T-cell (primary cell): ENCODE measurements at regions not wholly inside any gene's neighbourhood (a gene's known extent, or its start where the extent isn't known, plus 50 kb on each side); places are given as distances from the start of the nearest gene placed in this dataset.

Experiments used
- ATAC-seq, 4 experiments: fragments of 200-7000 bp in 3 of 4; fragments of 150-1000 bp in 1 of 4; cut with Tn5 transposase; replicated peaks in 1 of 4; 1 replicate in 3 of 4; 2 replicates in 1 of 4; pipeline ENCODE4 v1.10.0; 2021; ENCODE audit warnings: moderate library complexity in 3 of 4, mild to moderate bottlenecking in 2 of 4, moderate number of reproducible peaks in 1 of 4
- CTCF ChIA-PET, 2 donors: fragments of 300-600 bp; sonication (Branson Sonifier 250); formaldehyde crosslinking; loops; one replicate each; lab custom pipeline; 2022; ENCODE audit warnings: antibody characterized with exemption in 2 of 2; lab: Charles Lee
- POLR2A ChIA-PET, 2 donors: fragments of 300-600 bp; sonication (Branson Sonifier 250); formaldehyde crosslinking; loops; one replicate each; lab custom pipeline; 2022; ENCODE audit warnings: antibody characterized with exemption in 2 of 2; lab: Charles Lee
- DNase-seq, 35 experiments: peaks; one replicate each; pipeline versions ENCODE4 v3.0.0 to v3.0.0-alpha.2; 2013 to 2023
- H3K27ac ChIP-seq: one replicate; pipeline ENCODE4 v1.5.1; 2013; ENCODE audit warnings: low read length
- H3K27me3 ChIP-seq, 2 experiments: replicated peaks in 1 of 2; 1 replicate in 1 of 2; 2 replicates in 1 of 2; pipeline versions ENCODE4 v1.6.1 to v1.7.0; 2013; ENCODE audit warnings: low read length in 1 of 2, mixed read lengths in 1 of 2; ENCODE audit not compliant: control insufficient read depth in 2 of 2, insufficient read depth in 2 of 2; ENCODE audit errors: extremely low read depth in 1 of 2
- H3K36me3 ChIP-seq, 2 donors: 1 replicate in 1 of 2; 2 replicates in 1 of 2; pipeline versions ENCODE4 v1.6.1 to v1.7.0; 2013; ENCODE audit warnings: low read length in 1 of 2; ENCODE audit not compliant: control insufficient read depth in 2 of 2, insufficient read depth in 1 of 2; ENCODE audit errors: extremely low read depth in 1 of 2
- H3K4me1 ChIP-seq, 2 experiments: 1 replicate in 1 of 2; 2 replicates in 1 of 2; pipeline versions ENCODE4 v1.6.1 to v1.7.0; 2013; ENCODE audit warnings: low read length in 2 of 2, mixed read lengths in 1 of 2; ENCODE audit not compliant: insufficient read depth in 2 of 2, control insufficient read depth in 1 of 2; ENCODE audit errors: extremely low read depth in 1 of 2
- H3K4me3 ChIP-seq, 2 donors: 1 replicate in 1 of 2; 2 replicates in 1 of 2; pipeline versions ENCODE4 v1.5.1 to v1.7.0; 2013; ENCODE audit warnings: mild to moderate bottlenecking in 2 of 2, low read length in 1 of 2, moderate library complexity in 1 of 2; ENCODE audit not compliant: control insufficient read depth in 1 of 2; ENCODE audit errors: extremely low read depth in 1 of 2
- H3K9me3 ChIP-seq: 2 replicates; pipeline ENCODE4 v1.7.0; 2013
- H3K27ac Mint-ChIP-seq, 2 donors: one replicate each; pipeline ENCODE4 v1.8.0; 2020 to 2021; ENCODE audit warnings: mild to moderate bottlenecking in 2 of 2, mixed read lengths in 2 of 2
- H3K27me3 Mint-ChIP-seq, 2 donors: one replicate each; pipeline ENCODE4 v1.8.0; 2021 to 2022; ENCODE audit warnings: mixed read lengths in 2 of 2
- H3K36me3 Mint-ChIP-seq: one replicate; pipeline ENCODE4 v1.8.0; 2021; ENCODE audit warnings: mixed read lengths
- H3K4me1 Mint-ChIP-seq, 3 donors: one replicate each; pipeline ENCODE4 v1.8.0; 2020 to 2022; ENCODE audit warnings: mixed read lengths in 3 of 3, mild to moderate bottlenecking in 1 of 3
- H3K4me3 Mint-ChIP-seq, 3 donors: one replicate each; pipeline ENCODE4 v1.8.0; 2020 to 2022; ENCODE audit warnings: mild to moderate bottlenecking in 3 of 3, mixed read lengths in 3 of 3, moderate library complexity in 3 of 3
- H3K9me3 Mint-ChIP-seq, 3 donors: one replicate each; pipeline ENCODE4 v1.8.0; 2020 to 2022; ENCODE audit warnings: mixed read lengths in 3 of 3
- WGBS: methylation state at CpG from one replicate; pipeline ENCODE4 v1.1.5; 2013; ENCODE audit warnings: missing lambda C conversion rate; ENCODE audit not compliant: insufficient coverage; 5-methylcytosine and 5-hydroxymethylcytosine counted together

GRCh38 chr19:32219392-32219791, 126.0 kb upstream of the ZNF507 start:
- H3K4me3 Mint-ChIP-seq: no peak overlapping the region
- H3K36me3 ChIP-seq: no peaks in the 10 kb centered on the region
- ChIA-PET CTCF (no interaction called here), POLR2A (no interaction called here)
- ATAC-seq (no peak), DNase-seq (no peak)
- H3K9me3 ChIP-seq: no peaks in the 10 kb centered on the region
- H3K27ac Mint-ChIP-seq: no peak overlapping the region
- H3K4me3 ChIP-seq: no peak overlapping the region
- H3K36me3 Mint-ChIP-seq: no peaks in the 10 kb centered on the region
- no CpG with 5 or more reads among the region's 3 CpGs for WGBS
- peaks cover 0 to 44% of the 10 kb centered on the region in 2 experiments for H3K27me3 ChIP-seq
- peaks cover 4 to 11% of the 10 kb centered on the region in 2 experiments for H3K4me1 ChIP-seq
- H3K27ac ChIP-seq: no peak overlapping the region
- no peaks in the 10 kb centered on the region for H3K9me3 Mint-ChIP-seq
- peaks cover 36 to 38% of the 10 kb centered on the region in 2 donors for H3K27me3 Mint-ChIP-seq
- peaks cover 6 to 11% (median 10%) of the 10 kb centered on the region in 3 donors for H3K4me1 Mint-ChIP-seq

- no peak overlapping the region for H3K4me3 ChIP-seq
- no peaks in the 10 kb centered on the region for H3K36me3 Mint-ChIP-seq
- CTCF ChIA-PET: interaction anchor here in 1 of 2 donors (0.7 kb wide), 1 partner anchor 26 kb away, joined by 3 read pairs; no protein-coding TSS in a partner anchor
- H3K4me1 ChIP-seq: peaks cover 5 to 13% of the 10 kb centered on the region in 2 experiments
- ATAC-seq (no peak), DNase-seq (no peak)
- H3K9me3 ChIP-seq: no peaks in the 10 kb centered on the region
- peaks cover 41 to 42% of the 10 kb centered on the region in 2 donors for H3K27me3 Mint-ChIP-seq
- no peaks in the 10 kb centered on the region for H3K36me3 ChIP-seq
- H3K27me3 ChIP-seq: peaks cover 2 to 45% of the 10 kb centered on the region in 2 experiments
- POLR2A ChIA-PET: no interaction called here
- H3K9me3 Mint-ChIP-seq: no peaks in the 10 kb centered on the region
- WGBS: 75% methylated on average over 3 of the region's 4 CpGs
- no peak overlapping the region for H3K27ac ChIP-seq
- H3K4me1 Mint-ChIP-seq: peaks cover 12 to 16% (median 15%) of the 10 kb centered on the region in 3 donors
- H3K27ac Mint-ChIP-seq: no peak overlapping the region
- H3K4me3 Mint-ChIP-seq: no peak overlapping the region
These were observed 125.4 kb upstream of the ZNF507 start for GRCh38 chr19:32219881-32220472.

- CTCF ChIA-PET: interaction anchor here in 1 of 2 donors (0.7 kb wide), 1 partner anchor 27 kb away, joined by 3 read pairs; no protein-coding TSS in a partner anchor
- 50% methylated on average over 2 of the region's 8 CpGs for WGBS
- no peak overlapping the region for H3K4me3 Mint-ChIP-seq
- H3K9me3 Mint-ChIP-seq: no peaks in the 10 kb centered on the region
- no peak overlapping the region for H3K4me3 ChIP-seq
- DNase-seq (no peak), ATAC-seq (no peak)
- H3K36me3 ChIP-seq: no peaks in the 10 kb centered on the region
- peaks cover 2 to 51% of the 10 kb centered on the region in 2 experiments for H3K27me3 ChIP-seq
- H3K27ac Mint-ChIP-seq: no peak overlapping the region
- H3K36me3 Mint-ChIP-seq: no peaks in the 10 kb centered on the region
- POLR2A ChIA-PET: no interaction called here
- H3K4me1 Mint-ChIP-seq: peaks cover 13 to 17% (median 15%) of the 10 kb centered on the region in 3 donors
- H3K27ac ChIP-seq: no peak overlapping the region
- peaks cover 5 to 13% of the 10 kb centered on the region in 2 experiments for H3K4me1 ChIP-seq
- H3K27me3 Mint-ChIP-seq: peaks cover 38 to 47% of the 10 kb centered on the region in 2 donors
- no peaks in the 10 kb centered on the region for H3K9me3 ChIP-seq
These were observed 124.5 kb upstream of the ZNF507 start for GRCh38 chr19:32220951-32221350.

GRCh38 chr19:32222556-32222955, 122.9 kb upstream of the ZNF507 start:
- peaks cover 2 to 53% of the 10 kb centered on the region in 2 experiments for H3K27me3 ChIP-seq
- ATAC-seq (no peak), DNase-seq (no peak)
- WGBS: 17% methylated on average over 3 of the region's 4 CpGs
- Mint-ChIP-seq H3K9me3 (no peaks in the 10 kb centered on the region), H3K4me1 (peaks cover 13 to 17% (median 15%) of the 10 kb centered on the region in 3 donors), H3K4me3 (peak overlapping the region in 1 of 3 donors; percentile 75), H3K27me3 (peaks cover 36 to 56% of the 10 kb centered on the region in 2 donors), H3K27ac (no peak overlapping the region), H3K36me3 (no peaks in the 10 kb centered on the region)
- H3K27ac ChIP-seq: no peak overlapping the region
- peaks cover 5 to 13% of the 10 kb centered on the region in 2 experiments for H3K4me1 ChIP-seq
- no peaks in the 10 kb centered on the region for H3K9me3 ChIP-seq
- POLR2A ChIA-PET: no interaction called here
- no peak overlapping the region for H3K4me3 ChIP-seq
- CTCF ChIA-PET: interaction anchor here in 1 of 2 donors (0.6 to 0.9 kb wide), 4 partner anchors 62 to 1571 kb away, joined by 3 to 7 read pairs (median 4); no protein-coding TSS in a partner anchor
- no peaks in the 10 kb centered on the region for H3K36me3 ChIP-seq

GRCh38 chr19:32223106-32223505, 122.3 kb upstream of the ZNF507 start:
- H3K4me3 Mint-ChIP-seq: peak overlapping the region in 1 of 3 donors; percentile 75
- ChIA-PET POLR2A (no interaction called here), CTCF (interaction anchor here (0.6 to 1.9 kb wide), 5 partner anchors 62 to 1556 kb away, joined by 3 to 11 read pairs (median 5); no protein-coding TSS in a partner anchor)
- H3K27me3 ChIP-seq: peaks cover 2 to 57% of the 10 kb centered on the region in 2 experiments
- H3K9me3 Mint-ChIP-seq: no peaks in the 10 kb centered on the region
- peaks cover 13 to 17% (median 15%) of the 10 kb centered on the region in 3 donors for H3K4me1 Mint-ChIP-seq
- no peaks in the 10 kb centered on the region for H3K36me3 ChIP-seq
- peaks cover 5 to 13% of the 10 kb centered on the region in 2 experiments for H3K4me1 ChIP-seq
- no peak overlapping the region for H3K27ac ChIP-seq
- no peaks in the 10 kb centered on the region for H3K36me3 Mint-ChIP-seq
- no CpG with 5 or more reads among the region's 1 CpG for WGBS
- ATAC-seq (no peak), DNase-seq (no peak)
- H3K27ac Mint-ChIP-seq: no peak overlapping the region
- peaks cover 36 to 59% of the 10 kb centered on the region in 2 donors for H3K27me3 Mint-ChIP-seq
- H3K4me3 ChIP-seq: no peak overlapping the region
- no peaks in the 10 kb centered on the region for H3K9me3 ChIP-seq

- H3K36me3 Mint-ChIP-seq: no peaks in the 10 kb centered on the region
- H3K4me3 ChIP-seq: peak overlapping the region in 1 of 2 donors; percentile 67
- ChIA-PET CTCF (interaction anchor here (0.6 to 2.1 kb wide), 18 partner anchors 22 to 1562 kb away, joined by 3 to 13 read pairs (median 4); no protein-coding TSS in a partner anchor), POLR2A (no interaction called here)
- H3K36me3 ChIP-seq: no peaks in the 10 kb centered on the region
- peaks cover 5 to 13% of the 10 kb centered on the region in 2 experiments for H3K4me1 ChIP-seq
- H3K4me1 Mint-ChIP-seq: peaks cover 13 to 17% (median 15%) of the 10 kb centered on the region in 3 donors
- H3K27me3 ChIP-seq: peaks cover 2 to 57% of the 10 kb centered on the region in 2 experiments
- H3K9me3 Mint-ChIP-seq: no peaks in the 10 kb centered on the region
- no peak overlapping the region for H3K27ac ChIP-seq
- ATAC-seq (peak in 1 of 4 experiments; percentile 77), DNase-seq (peak in 15 of 35 experiments; percentile 2 to 44 (median 9))
- 5% methylated on average over 29 of the region's 29 CpGs for WGBS
- no peaks in the 10 kb centered on the region for H3K9me3 ChIP-seq
- H3K4me3 Mint-ChIP-seq: peak overlapping the region in 1 of 3 donors; percentile 75
- no peak overlapping the region for H3K27ac Mint-ChIP-seq
- peaks cover 31 to 61% of the 10 kb centered on the region in 2 donors for H3K27me3 Mint-ChIP-seq
These were observed 121.6 kb upstream of the ZNF507 start for GRCh38 chr19:32223595-32224370.
